ENCODE measurements at regions not wholly inside any gene's neighbourhood (a gene's known extent, or its start where the extent isn't known, plus 50 kb on each side); places are given as distances from the start of the nearest gene placed in this dataset.
"Not testable (repeated sequence)": the region's sequence is repeated elsewhere in the genome, so short reads cannot be mapped to it uniquely, and the experiment has no call there.

- DNase-seq (ENCODE audit: insufficient read length, low spot score): no peak
- FAIRE-seq: no peak
Observed at GRCh38 chr9:29241320-29241719, 1668.0 kb upstream of the C9orf72 start.

- no peak for DNase-seq (ENCODE audit: insufficient read length, low spot score)
- no peak for FAIRE-seq
Observed at GRCh38 chr9:29245351-29245750, 1672.1 kb upstream of the C9orf72 start.

- not testable (repeated sequence) for DNase-seq (ENCODE audit: insufficient read length, low spot score); FAIRE-seq
Observed at GRCh38 chr9:29270400-29270799, 1697.1 kb upstream of the C9orf72 start.

GRCh38 chr9:29282121-29282520, 1708.8 kb upstream of the C9orf72 start:
- no peak for DNase-seq (ENCODE audit: insufficient read length, low spot score)
- no peak for FAIRE-seq

GRCh38 chr9:29285818-29286217, 1712.5 kb upstream of the C9orf72 start:
- no peak for FAIRE-seq
- no peak for DNase-seq (ENCODE audit: insufficient read length, low spot score)

- DNase-seq (ENCODE audit: insufficient read length, low spot score) (no peak), FAIRE-seq (no peak)
Observed at GRCh38 chr9:29289365-29289764, 1716.1 kb upstream of the C9orf72 start.

GRCh38 chr9:29290516-29290915, 1717.2 kb upstream of the C9orf72 start:
- FAIRE-seq: no peak

GRCh38 chr9:29297592-29297991, 1724.3 kb upstream of the C9orf72 start:
- no peak for FAIRE-seq
- DNase-seq (ENCODE audit: insufficient read length, low spot score): no peak

More at GRCh38 chr9:29290516-29290915, 1717.2 kb upstream of the C9orf72 start:
- DNase-seq (ENCODE audit: insufficient read length, low spot score): no peak

GRCh38 chr9:29311221-29311620, 1737.9 kb upstream of the C9orf72 start:
- FAIRE-seq (no peak), DNase-seq (ENCODE audit: insufficient read length, low spot score) (no peak)

- DNase-seq (ENCODE audit: insufficient read length, low spot score) (no peak), FAIRE-seq (no peak)
Observed at GRCh38 chr9:29312327-29312726, 1739.0 kb upstream of the C9orf72 start.

- no peak for DNase-seq (ENCODE audit: insufficient read length, low spot score)
- no peak for FAIRE-seq
Observed at GRCh38 chr9:29319736-29320513, 1746.6 kb upstream of the C9orf72 start.

- no peak for FAIRE-seq
- no peak for DNase-seq (ENCODE audit: insufficient read length, low spot score)
Observed at GRCh38 chr9:29322240-29322639, 1749.0 kb upstream of the C9orf72 start.

GRCh38 chr9:29325894-29326293, 1752.6 kb upstream of the C9orf72 start:
- DNase-seq (ENCODE audit: insufficient read length, low spot score) (no peak), FAIRE-seq (no peak)

GRCh38 chr9:29332789-29333188, 1759.5 kb upstream of the C9orf72 start:
- DNase-seq (ENCODE audit: insufficient read length, low spot score): no peak
- no peak for FAIRE-seq

GRCh38 chr9:29336281-29336680, 1763.0 kb upstream of the C9orf72 start:
- FAIRE-seq (no peak), DNase-seq (ENCODE audit: insufficient read length, low spot score) (no peak)

- DNase-seq (ENCODE audit: insufficient read length, low spot score): no peak
- no peak for FAIRE-seq
Observed at GRCh38 chr9:29339387-29339786, 1766.1 kb upstream of the C9orf72 start.

- FAIRE-seq: no peak
- no peak for DNase-seq (ENCODE audit: insufficient read length, low spot score)
Observed at GRCh38 chr9:29348999-29349398, 1775.7 kb upstream of the C9orf72 start.

- DNase-seq (ENCODE audit: insufficient read length, low spot score) (no peak), FAIRE-seq (no peak)
Observed at GRCh38 chr9:29389421-29389820, 1816.1 kb upstream of the C9orf72 start.

GRCh38 chr9:29390859-29391258, 1817.6 kb upstream of the C9orf72 start:
- DNase-seq (ENCODE audit: insufficient read length, low spot score) (no peak), FAIRE-seq (no peak)

- FAIRE-seq (no peak), DNase-seq (ENCODE audit: insufficient read length, low spot score) (no peak)
Observed at GRCh38 chr9:29393064-29393463, 1819.8 kb upstream of the C9orf72 start.

- DNase-seq (ENCODE audit: insufficient read length, low spot score) (no peak), FAIRE-seq (no peak)
Observed at GRCh38 chr9:29394855-29395254, 1821.6 kb upstream of the C9orf72 start.

GRCh38 chr9:29397148-29397547, 1823.9 kb upstream of the C9orf72 start:
- DNase-seq (ENCODE audit: insufficient read length, low spot score): no peak
- no peak for FAIRE-seq

- FAIRE-seq: no peak
Observed at GRCh38 chr9:29416204-29416603, 1842.9 kb upstream of the C9orf72 start.

More at GRCh38 chr9:29416204-29416603, 1842.9 kb upstream of the C9orf72 start:
- no peak for DNase-seq (ENCODE audit: insufficient read length, low spot score)
